HG02798 (cell line): ENCODE measurements at regions not wholly inside any gene's neighbourhood (a gene's known extent, or its start where the extent isn't known, plus 50 kb on each side); places are given as distances from the start of the nearest gene placed in this dataset.

Experiments used
- ATAC-seq: cut with Tn5 transposase; IDR thresholded peaks from one replicate; pipeline ENCODE4 v1.9.1; 2021; ENCODE audit warnings: mild to moderate bottlenecking; ENCODE audit not compliant: unreplicated experiment, poor library complexity

DNA sequence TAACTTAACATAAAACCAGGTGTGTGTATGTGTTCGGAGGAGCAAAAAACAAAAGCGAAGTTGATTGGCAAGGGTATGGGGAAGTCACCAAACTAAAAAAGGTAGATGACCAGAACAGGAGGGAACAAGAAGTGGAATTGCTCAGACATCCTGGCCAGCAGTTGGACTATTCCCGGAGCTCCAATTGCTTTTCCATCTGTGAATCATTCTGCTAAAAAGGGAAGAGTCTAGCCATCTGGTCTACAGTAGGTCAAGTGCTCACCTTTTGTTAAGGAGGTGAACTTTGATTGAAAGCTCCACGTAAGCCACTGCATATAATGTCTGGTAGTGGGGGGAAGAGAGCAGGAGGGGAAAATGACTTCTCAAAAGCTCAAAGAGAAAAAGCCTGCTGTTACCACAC lies 50.0 kb upstream of the BET1 start:
- ATAC-seq: no peak

- no peak for ATAC-seq
Measured at GRCh38 chr7:94055963-94056362, 51.8 kb upstream of the BET1 start.

DNA sequence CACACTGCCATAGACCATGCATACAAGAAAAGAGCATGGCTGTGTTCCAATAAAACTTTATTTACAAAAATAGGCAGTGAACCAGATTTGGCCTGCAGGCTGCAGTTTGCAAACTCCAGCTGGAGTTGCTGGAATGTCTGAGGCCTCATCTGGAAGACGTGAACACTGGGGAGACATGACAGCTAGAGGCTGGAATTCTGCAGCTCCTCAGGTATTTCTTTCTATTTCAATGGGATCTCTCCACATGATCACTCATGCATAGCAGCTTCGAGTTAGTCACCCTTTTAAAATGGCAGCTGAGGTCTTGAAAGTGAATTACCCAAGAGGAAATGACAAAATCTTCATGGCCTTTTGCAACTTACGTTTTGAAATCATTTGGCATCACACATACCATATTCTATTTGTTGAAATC lies 52.6 kb upstream of the BET1 start:
- ATAC-seq: no peak

- ATAC-seq: no peak
Measured at GRCh38 chr7:94057955-94058354, 53.8 kb upstream of the BET1 start.

GRCh38 chr7:94059746-94060145 lies 55.6 kb upstream of the BET1 start:
- peak; percentile 67 for ATAC-seq

DNA sequence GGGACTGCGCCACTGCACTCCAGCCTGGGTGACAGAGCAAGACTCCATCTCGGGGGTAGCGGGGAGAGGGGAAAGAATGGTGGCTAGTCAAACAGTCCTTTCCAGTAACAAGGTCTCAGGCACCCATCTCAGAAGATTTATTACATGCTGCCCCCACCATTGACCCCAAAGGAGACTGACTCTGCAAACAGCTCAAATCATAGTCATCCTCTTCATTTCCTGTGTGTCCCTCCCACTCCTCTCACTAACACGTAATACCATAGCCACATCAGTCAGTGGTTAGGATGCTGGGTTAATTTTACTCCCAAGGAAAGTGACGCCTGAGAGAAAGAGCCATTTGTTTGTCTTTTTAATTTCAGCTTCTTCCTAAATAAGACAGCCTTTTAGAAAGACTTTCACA lies 56.6 kb upstream of the BET1 start:
- ATAC-seq: peak; percentile 39

- no peak for ATAC-seq
Measured at GRCh38 chr7:94061326-94061725, 57.2 kb upstream of the BET1 start.

DNA sequence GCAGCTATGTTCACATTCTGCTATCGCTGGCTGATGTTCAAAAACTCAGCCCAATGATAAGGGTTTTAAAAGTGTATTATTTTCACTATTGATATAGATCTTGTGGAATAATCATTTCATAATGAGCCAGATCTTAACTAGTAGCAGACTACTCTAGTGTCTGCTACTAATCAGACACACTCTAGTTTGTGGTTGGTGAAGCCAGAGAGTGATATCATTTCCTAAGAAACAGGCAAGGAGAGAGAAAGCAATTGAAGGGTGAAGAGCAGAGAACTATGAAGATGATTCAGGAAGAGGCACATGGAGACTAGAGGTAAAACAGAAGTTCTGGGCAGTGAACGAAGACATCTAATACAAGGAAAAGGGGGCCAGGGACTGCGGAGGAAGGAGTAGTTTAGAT lies 58.2 kb upstream of the BET1 start:
- ATAC-seq: no peak

DNA sequence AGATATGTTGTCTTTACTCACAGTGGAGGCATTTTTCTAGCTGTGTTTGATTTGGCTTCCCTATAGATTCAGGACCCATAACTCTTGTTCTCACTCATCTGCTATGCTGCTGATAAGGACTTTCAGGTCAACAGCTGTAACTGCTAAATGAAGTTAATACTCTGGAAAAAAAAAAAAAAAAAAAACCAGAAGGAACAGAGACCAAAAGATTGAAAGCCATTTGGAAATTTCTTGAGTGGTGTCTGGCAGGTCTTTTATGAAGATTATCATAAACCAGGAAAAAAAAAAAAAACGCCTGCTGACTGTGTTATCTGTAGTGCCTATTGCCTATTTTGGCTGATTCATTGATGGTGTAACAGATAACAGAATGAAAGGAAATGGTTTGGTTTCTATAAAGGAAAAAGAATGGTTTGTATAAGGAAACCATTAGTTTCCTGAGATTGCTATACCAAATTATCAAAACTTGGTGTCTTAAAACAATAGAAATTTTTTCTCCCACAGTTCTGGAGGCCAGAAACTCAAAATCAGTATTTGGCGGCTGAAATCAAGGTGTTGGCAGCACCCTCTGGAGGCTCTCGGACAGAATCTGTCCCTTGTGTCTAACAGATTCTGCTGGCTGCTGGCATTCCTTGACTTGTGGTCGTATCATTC lies 60.5 kb upstream of the BET1 start:
- no peak for ATAC-seq

DNA sequence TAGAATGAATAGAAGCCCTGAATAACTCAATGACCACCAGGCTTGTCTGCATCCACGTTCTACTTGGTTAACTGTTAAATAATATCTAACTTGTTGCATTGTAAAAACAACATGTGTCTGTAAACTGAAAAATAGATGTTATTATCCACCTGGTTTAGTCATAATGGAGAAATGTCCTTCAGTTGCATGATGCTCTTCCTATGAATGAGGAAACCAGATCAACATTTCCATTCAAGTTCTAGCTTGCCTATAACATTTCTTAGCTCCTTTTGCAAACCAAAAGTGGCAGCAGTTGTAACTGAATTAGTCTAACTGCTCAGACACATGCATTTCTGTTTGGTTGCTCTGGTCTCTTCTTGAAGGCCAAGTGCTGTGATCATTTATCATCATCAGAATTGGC lies 62.9 kb upstream of the BET1 start:
- ATAC-seq: no peak

DNA sequence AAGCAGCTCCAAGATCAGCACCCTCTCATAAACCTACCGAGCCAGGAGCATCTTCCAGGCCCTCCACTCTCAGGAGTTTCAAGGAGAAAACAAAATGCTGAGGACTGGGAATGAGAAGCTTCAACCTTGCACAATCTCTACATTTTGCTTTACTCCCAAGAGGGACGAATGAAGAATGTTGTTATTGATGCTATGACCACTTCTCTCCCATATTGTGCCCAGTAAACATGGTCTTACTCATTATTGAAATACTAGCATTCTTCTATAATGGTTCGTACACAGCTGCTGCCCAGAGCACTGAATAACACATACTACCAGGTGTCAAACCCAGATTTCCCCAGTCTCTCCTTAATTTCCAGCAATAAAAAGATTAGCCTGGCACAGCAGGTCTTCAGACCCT lies 63.4 kb upstream of the BET1 start:
- ATAC-seq: no peak

- ATAC-seq: peak; percentile 72
Measured at GRCh38 chr7:94069162-94069739, 65.1 kb upstream of the BET1 start.

DNA sequence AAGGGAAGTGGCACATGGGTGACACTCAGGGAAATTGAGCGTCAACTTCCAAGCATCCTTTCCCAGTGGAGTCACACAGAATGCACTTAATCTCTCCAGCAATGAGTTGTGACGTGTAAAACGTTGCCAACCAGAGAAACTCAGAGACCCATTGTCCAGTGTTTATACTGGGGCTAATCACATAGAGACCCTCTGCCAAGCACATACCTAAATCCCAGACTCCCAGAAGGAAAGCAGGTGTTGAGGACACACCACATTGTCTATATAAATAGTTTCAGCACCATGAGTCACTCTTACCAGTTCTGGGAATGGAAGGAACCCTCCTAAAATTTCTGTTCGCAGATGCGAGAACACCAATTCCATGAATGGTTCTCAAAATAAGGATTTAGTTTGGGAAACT lies 76.4 kb upstream of the BET1 start:
- no peak for ATAC-seq

GRCh38 chr7:94082126-94082525 lies 78.0 kb upstream of the BET1 start:
- no peak for ATAC-seq

DNA sequence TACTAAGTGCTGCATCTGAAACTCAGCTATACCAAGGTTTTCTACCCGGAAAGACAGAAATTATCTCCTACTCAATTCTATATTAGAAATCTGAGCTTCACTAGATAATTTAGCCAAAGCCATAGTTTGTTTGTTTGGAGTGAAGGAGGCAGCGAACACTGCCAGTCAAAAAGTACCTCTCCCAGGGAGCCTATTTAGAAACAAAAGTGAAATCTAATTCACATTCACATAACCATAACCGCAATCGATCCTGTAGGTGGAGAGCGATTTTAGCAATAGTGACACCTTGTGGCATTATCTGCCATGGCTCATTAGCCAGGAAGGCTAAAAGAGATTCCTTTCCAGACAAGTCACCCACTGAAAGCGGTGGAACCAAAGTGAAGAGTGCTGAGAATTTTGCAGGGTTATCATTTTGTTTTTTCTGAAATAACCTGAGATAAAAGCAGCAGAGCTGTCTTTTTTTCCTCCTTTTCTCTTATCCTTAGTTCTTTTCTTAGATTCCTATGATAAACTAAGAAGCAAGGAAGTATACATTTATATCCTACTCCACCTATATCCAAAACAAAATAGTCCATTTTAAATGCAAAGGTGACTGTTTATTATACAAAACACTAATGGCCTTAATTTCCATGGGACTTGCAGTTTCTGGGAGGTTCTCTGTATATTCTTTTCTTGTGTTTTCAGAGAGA lies 83.7 kb upstream of the BET1 start:
- peak; percentile 98 for ATAC-seq

DNA sequence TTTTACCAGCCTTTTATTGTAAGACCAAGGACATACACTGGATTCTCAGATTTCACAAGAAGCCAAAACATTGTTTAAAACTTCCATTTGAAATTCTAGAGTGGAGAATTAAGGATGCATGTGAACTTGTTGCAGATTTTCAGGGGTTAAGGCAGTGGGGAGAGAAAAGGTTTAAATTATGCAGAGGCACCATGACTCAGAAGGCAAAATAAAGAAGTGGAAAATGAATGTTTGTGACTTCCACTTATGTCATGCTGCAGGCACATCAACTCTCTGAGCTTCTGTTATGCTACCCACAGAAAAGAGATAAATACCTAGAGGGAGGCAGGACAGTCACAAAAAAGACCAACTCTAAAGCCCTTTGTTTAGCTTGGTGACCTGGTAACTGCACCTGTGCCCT lies 84.4 kb upstream of the BET1 start:
- ATAC-seq: no peak

DNA sequence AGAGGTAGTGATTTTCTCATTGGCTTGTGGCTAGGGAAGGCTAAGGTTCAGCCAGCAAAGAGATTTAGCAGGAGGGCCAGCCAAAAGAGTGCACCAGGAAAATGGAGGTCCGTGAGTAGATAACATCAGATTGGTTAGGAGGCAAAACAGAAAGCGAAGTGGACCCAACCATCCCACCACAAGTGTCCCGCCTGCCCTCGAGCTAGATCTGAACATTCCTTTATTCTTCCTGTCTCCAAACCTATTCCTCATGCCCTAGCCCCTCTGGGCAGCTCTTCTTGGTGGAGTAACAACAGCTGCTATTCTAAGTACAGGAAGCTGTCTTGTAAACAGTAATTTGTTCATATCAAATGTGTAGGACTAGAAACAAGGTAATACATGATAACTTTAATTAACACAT lies 85.7 kb upstream of the BET1 start:
- ATAC-seq: no peak

DNA sequence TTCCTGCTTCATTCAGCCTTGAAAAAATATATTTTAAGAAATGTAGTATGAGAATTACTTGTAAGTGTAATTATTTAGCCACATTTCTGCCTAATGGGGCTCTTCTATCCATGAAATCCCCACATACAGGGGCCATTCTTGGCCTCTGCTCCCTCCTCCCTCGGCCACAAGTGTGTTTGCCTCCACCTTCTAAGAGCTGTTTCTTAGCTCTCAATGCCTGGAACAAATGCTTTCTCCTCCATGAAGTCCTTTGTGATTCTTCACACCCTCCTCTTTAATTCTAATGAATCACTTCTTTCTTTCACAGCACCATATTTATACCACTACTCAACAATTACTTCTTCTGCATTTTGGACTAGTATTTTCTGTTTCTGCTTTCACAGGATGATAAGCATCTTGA lies 88.8 kb upstream of the BET1 start:
- ATAC-seq: no peak

GRCh38 chr7:94094298-94094697 lies 90.1 kb upstream of the BET1 start:
- ATAC-seq: no peak

DNA sequence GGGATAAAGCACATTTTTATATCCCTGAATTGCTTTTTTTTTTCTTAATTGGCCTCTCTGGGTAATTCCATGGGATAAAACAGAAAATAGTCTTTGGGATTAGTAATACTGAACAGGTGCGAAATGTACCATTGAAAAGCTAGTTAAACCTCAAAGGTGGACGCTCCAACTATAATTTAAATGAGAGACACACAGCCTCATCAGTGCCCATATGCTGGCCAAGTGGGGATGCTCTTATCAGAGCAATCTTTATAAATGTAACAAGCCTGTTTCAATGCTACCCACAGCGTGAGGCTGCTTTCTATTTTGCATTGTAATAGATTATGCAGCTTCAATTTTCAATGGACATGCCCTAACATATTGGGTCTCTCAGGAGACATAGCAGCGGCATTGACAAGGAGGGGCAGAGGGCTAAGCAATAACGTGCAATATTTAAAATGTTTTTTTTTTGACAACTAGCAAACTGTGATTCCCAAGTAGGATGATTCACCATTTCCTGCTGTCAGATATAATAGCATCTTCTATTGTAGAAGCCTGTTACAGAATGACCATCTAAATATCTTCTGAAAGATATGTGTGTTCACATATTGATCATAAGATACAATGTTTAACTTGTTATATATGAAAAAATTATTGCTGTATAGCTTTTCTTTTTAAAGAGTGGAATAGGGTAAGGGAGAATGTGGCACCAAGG lies 91.3 kb upstream of the BET1 start:
- ATAC-seq: no peak

GRCh38 chr7:94099679-94100078 lies 95.5 kb upstream of the BET1 start:
- no peak for ATAC-seq
